GM12878 (cell line): ENCODE measurements at regions not wholly inside any gene's neighbourhood (a gene's known extent, or its start where the extent isn't known, plus 50 kb on each side); places are given as distances from the start of the nearest gene placed in this dataset.
"Not testable (repeated sequence)": the region's sequence is repeated elsewhere in the genome, so short reads cannot be mapped to it uniquely, and the experiment has no call there.

ENCODE experiments used
- ATAC-seq: fragments of 200-7000 bp; cut with Tn5 transposase; 3 replicates; pipeline ENCODE4 v1.9.1; 2020; ENCODE audit warnings: mild to moderate bottlenecking, moderate library complexity
- BruUV-seq: library from RNA; stranded (reverse); fragments of 400-500 nt; replicated peaks from 2 replicates; lab custom pipeline; 2021; lab: Mats Ljungman, UMichigan
- CTCF ChIA-PET: fragments of 300-600 bp; sonication (Branson Sonifier 250); formaldehyde crosslinking; extraction: SDS; loops from one replicate; lab custom pipeline; 2021; ENCODE audit warnings: inconsistent platforms; lab: Yijun Ruan, JAX
- POLR2A ChIA-PET: fragments of 350-600 bp; formaldehyde crosslinking; extraction: SDS; loops from one replicate; lab custom pipeline; 2021; ENCODE audit warnings: inconsistent platforms; lab: Charles Lee
- RAD21 ChIA-PET: fragments of 300-600 bp; sonication (Branson Sonifier 250); formaldehyde crosslinking; loops from one replicate; lab custom pipeline; 2023; ENCODE audit warnings: antibody characterized with exemption; ENCODE audit not compliant: unreplicated experiment; lab: Charles Lee
- SMC1A ChIA-PET: fragments of 300-600 bp; sonication (Branson Sonifier 250); formaldehyde crosslinking; loops from one replicate; lab custom pipeline; 2023; ENCODE audit not compliant: unreplicated experiment, uncharacterized antibody; lab: Charles Lee
- DNase-seq: peaks from one replicate; pipeline ENCODE4 v3.0.0-alpha.2; 2011; ENCODE audit warnings: low read depth, low spot score
- FAIRE-seq: peaks from 3 replicates; lab custom pipeline; 2011; peaks lifted over from hg19 to GRCh38; lab: Jason Lieb, UNC
- H2AFZ ChIP-seq: 2 replicates; pipeline ENCODE4 v1.6.0; 2011; ENCODE audit warnings: low read depth, low read length, control low read depth; ENCODE audit not compliant: control insufficient read depth
- H3K27ac ChIP-seq: 2 replicates; pipeline ENCODE4 v1.5.1; 2011; ENCODE audit warnings: control low read depth; ENCODE audit not compliant: control insufficient read depth, insufficient read depth
- H3K27me3 ChIP-seq, 2 experiments: replicated peaks in 1 of 2; 2 replicates each; pipeline versions ENCODE4 v1.6.0 to v1.6.1; 2011; ENCODE audit warnings: low read length in 1 of 2; ENCODE audit not compliant: control insufficient read depth in 2 of 2, insufficient read depth in 2 of 2
- H3K36me3 ChIP-seq, 2 experiments: 2 replicates each; pipeline ENCODE4 v1.5.1; 2011; ENCODE audit warnings: low read length in 1 of 2; ENCODE audit not compliant: control insufficient read depth in 2 of 2, insufficient read depth in 2 of 2
- H3K4me1 ChIP-seq: 2 replicates; pipeline ENCODE4 v1.6.1; 2011; ENCODE audit warnings: mild to moderate bottlenecking, low read length, moderate library complexity, mixed read lengths; ENCODE audit not compliant: control insufficient read depth, insufficient read depth
- H3K4me2 ChIP-seq: 2 replicates; pipeline ENCODE4 v1.6.0; 2011; ENCODE audit warnings: control low read depth; ENCODE audit not compliant: control insufficient read depth, insufficient read depth
- H3K4me3 ChIP-seq: fragments of 200-600 bp; sonication (generic); 2 replicates; pipeline ENCODE4 v1.5.1; 2016
- H3K79me2 ChIP-seq: 2 replicates; pipeline ENCODE4 v1.6.0; 2011; ENCODE audit warnings: low read length; ENCODE audit not compliant: control insufficient read depth, insufficient read depth
- H3K9ac ChIP-seq: 2 replicates; pipeline ENCODE4 v1.8.0; 2011; ENCODE audit warnings: low read length, control low read depth, mixed read lengths; ENCODE audit not compliant: control insufficient read depth, insufficient read depth
- H3K9me3 ChIP-seq: replicated peaks from 3 replicates; pipeline ENCODE4 v1.5.1; 2011; ENCODE audit warnings: mild to moderate bottlenecking, low read length; ENCODE audit not compliant: control insufficient read depth, insufficient read depth
- H4K20me1 ChIP-seq: 2 replicates; pipeline ENCODE4 v1.6.0; 2011; ENCODE audit not compliant: control insufficient read depth, insufficient read depth
- WGBS: methylation state at CpG from one replicate; pipeline ENCODE4 v1.1.6; 2016; ENCODE audit warnings: low lambda C conversion rate; ENCODE audit not compliant: insufficient replicate concordance, insufficient coverage; ENCODE audit errors: missing lambda C conversion rate; 5-methylcytosine and 5-hydroxymethylcytosine counted together
- in situ Hi-C: fragments of 300-500 bp; cut with MboI; formaldehyde crosslinking; loops from 9 replicates; pipeline ENCODE4 v1.14.3; 2018; ENCODE audit warnings: mixed read lengths
- intact Hi-C: fragments of 100-400 bp; cut with micrococcal nuclease; formaldehyde crosslinking; loops from one replicate; pipeline ENCODE4 v1.14.2; 2022; ENCODE audit not compliant: unreplicated experiment

DNA sequence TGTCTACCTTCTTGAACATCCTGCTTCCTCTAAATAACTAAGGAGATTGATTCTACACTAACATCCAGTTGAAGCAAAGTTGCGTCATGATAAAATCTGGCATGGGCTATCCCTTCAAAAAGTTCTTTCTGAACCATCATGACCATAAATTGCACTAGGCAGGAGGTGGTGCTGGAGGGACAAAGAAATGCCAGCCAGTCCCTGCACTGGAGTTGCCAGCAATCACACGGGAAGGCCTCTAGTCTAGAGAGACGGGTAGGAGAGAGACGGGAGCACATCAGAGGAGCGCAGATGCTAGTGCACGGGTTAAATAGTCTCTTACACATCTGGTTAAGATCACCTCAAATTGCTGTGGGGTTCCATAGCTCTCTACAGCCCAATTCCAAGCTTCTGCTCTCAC is 111.2 kb upstream of the PLGLB2 start:
- RAD21 ChIA-PET, H3K4me1 ChIP-seq: not testable (repeated sequence)

DNA sequence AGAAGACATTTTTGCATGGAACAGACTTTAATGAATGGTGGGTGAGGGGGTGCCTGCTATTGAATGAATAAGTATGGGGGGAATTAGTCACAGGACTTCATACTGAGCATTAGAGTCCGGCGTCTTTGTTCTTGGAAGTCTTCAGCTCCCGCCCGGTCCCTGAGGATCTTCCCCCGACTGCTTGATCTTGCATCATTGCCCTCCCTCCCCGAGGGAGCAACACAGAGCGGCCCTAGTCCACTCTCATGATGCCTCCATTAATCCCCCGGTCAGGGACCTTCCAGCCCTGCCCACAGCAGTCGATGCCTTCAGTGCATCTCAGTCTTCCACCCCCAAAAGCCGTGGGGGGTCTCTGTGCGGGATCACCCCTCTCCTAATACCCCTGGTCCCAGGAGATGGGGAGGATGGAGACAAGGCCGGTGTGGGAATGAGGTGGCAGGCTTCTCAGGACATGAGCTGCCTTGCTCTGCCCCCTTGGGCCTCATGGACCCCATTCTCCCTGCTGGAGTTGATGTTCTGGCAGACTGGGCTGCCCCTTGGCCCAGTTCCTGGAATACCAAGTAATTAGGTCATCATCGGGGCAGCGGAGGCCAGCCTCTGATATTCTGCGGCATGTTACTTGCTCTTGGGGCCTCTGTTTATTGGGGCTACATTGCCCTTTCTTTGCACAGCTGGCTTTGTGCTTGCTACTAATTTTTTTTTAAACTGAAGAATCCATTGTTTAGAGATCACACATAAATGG is 110.5 kb upstream of the PLGLB2 start:
- H3K36me3 ChIP-seq, H3K27me3 ChIP-seq, POLR2A ChIA-PET, CTCF ChIA-PET, BruUV-seq, SMC1A ChIA-PET, H2AFZ ChIP-seq, H3K4me2 ChIP-seq, RAD21 ChIA-PET, H3K4me3 ChIP-seq, DNase-seq, ATAC-seq, FAIRE-seq, H3K4me1 ChIP-seq, intact Hi-C loops, H3K27ac ChIP-seq, H3K9ac ChIP-seq, H3K79me2 ChIP-seq, H3K9me3 ChIP-seq, in situ Hi-C loops, H4K20me1 ChIP-seq: not testable (repeated sequence)
- WGBS: 56% methylated on average over 12 of the region's 15 CpGs

More for the DNA sequence above, 111.2 kb upstream of the PLGLB2 start:
- H2AFZ ChIP-seq, H3K9me3 ChIP-seq, H3K27ac ChIP-seq, POLR2A ChIA-PET, BruUV-seq, FAIRE-seq, H3K79me2 ChIP-seq, CTCF ChIA-PET, H3K27me3 ChIP-seq, H3K4me3 ChIP-seq, H3K4me2 ChIP-seq, intact Hi-C loops, ATAC-seq, in situ Hi-C loops, DNase-seq, H4K20me1 ChIP-seq, H3K36me3 ChIP-seq, H3K9ac ChIP-seq, SMC1A ChIA-PET: not testable (repeated sequence)
- 80% methylated on average over 5 of the region's 6 CpGs for WGBS

DNA sequence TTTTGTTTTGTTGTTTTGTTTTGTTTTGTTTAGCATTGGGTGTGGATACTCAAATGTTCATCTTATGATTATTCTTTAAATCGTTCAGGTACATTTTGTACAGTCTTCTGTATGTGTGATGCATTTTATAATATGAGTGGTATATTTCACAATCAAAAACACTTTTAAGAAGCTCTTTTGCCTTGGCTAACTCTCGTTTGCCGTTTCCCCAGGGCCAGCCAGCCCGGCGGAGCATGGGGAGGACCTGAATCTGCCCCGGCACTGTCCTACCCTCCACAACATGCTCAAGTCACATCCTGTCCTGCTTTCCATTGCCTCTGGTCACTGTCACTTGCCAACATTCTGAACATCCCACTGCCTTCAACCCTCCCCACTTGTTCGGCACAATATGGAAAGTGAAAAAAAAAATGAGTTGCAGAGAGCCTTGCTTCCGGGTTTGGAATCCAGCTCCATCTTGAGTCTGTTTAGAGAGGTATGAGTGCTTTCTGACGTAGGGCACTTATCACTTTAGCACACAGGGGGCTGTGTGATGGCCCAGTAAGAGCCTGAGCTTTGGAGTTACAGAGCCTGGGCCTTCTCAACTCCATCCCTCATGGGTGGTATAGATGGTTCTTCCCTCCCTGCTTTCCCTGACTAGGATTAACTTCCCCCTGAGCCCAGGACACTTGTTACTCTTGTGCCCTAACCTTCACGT is 109.6 kb upstream of the PLGLB2 start:
- RAD21 ChIA-PET, SMC1A ChIA-PET, H3K27me3 ChIP-seq, CTCF ChIA-PET, BruUV-seq, H4K20me1 ChIP-seq, FAIRE-seq, H3K4me3 ChIP-seq, H3K9me3 ChIP-seq, intact Hi-C loops, POLR2A ChIA-PET, H3K27ac ChIP-seq, ATAC-seq, H2AFZ ChIP-seq, H3K79me2 ChIP-seq, H3K9ac ChIP-seq, in situ Hi-C loops, H3K4me1 ChIP-seq, H3K36me3 ChIP-seq, DNase-seq, H3K4me2 ChIP-seq: not testable (repeated sequence)
- 49% methylated on average over 9 of the region's 10 CpGs for WGBS

DNA sequence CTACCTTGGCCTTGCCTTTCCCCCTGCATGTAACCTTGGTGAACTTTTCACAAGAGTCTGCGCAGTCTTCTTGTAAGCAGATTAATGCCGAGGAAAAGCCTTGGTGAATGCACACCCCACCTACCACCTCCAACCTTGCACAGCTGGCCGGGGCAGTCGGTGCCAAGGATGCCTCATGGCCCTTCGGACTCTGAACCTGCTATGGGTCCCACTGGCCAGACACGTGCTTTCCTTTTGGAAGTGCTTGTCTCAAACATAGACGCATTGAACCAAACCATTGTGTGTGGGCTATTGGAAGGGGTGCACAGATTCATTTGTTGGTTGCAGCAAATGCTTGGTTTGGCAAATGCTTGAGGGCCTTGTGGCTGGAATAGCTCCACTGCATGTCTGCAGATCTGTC is 109.0 kb upstream of the PLGLB2 start:
- SMC1A ChIA-PET: not testable (repeated sequence)
- WGBS: 60% methylated on average over 2 of the region's 7 CpGs

More for the DNA sequence above, 109.0 kb upstream of the PLGLB2 start:
- H3K4me1 ChIP-seq, DNase-seq, in situ Hi-C loops, ATAC-seq, intact Hi-C loops, POLR2A ChIA-PET, BruUV-seq, CTCF ChIA-PET, H3K36me3 ChIP-seq, RAD21 ChIA-PET, H3K9me3 ChIP-seq, H3K9ac ChIP-seq, H3K4me3 ChIP-seq, H3K27ac ChIP-seq, H2AFZ ChIP-seq, H3K27me3 ChIP-seq, FAIRE-seq, H4K20me1 ChIP-seq, H3K79me2 ChIP-seq, H3K4me2 ChIP-seq: not testable (repeated sequence)
